Progenitor cell of endocrine pancreas (in vitro differentiated cells): ENCODE measurements at regions not wholly inside any gene's neighbourhood (a gene's known extent, or its start where the extent isn't known, plus 50 kb on each side); places are given as distances from the start of the nearest gene placed in this dataset.

ENCODE experiments used
- DNase-seq: peaks from one replicate; pipeline ENCODE4 v3.0.0; 2021; ENCODE audit warnings: low spot score; ENCODE audit not compliant: unreplicated experiment
- H3K27ac Mint-ChIP-seq: 2 replicates; pipeline ENCODE4 v1.8.0; 2021; ENCODE audit warnings: mild to moderate bottlenecking, moderate library complexity, mixed read lengths
- H3K27me3 Mint-ChIP-seq: 2 replicates; pipeline ENCODE4 v1.8.0; 2021; ENCODE audit warnings: mixed read lengths
- H3K36me3 Mint-ChIP-seq: 2 replicates; pipeline ENCODE4 v1.8.0; 2022; ENCODE audit warnings: mixed read lengths; ENCODE audit not compliant: insufficient read depth
- H3K4me1 Mint-ChIP-seq: 2 replicates; pipeline ENCODE4 v1.8.0; 2021; ENCODE audit warnings: low read depth, mixed read lengths
- H3K4me3 Mint-ChIP-seq: 2 replicates; pipeline ENCODE4 v1.8.0; 2021; ENCODE audit warnings: low read depth, mild to moderate bottlenecking, moderate library complexity, mixed read lengths
- H3K9me3 Mint-ChIP-seq: 2 replicates; pipeline ENCODE4 v1.8.0; 2021; ENCODE audit warnings: low read depth, mixed read lengths
- TF ChIP-seq, protein P1 (sequence below): fragments of 200-600 bp; sonication (generic); IDR thresholded peaks from one replicate; pipeline ENCODE4 v1.5.0; 2021; ENCODE audit warnings: antibody characterized with exemption, mild to moderate bottlenecking; ENCODE audit not compliant: unreplicated experiment

DNA sequence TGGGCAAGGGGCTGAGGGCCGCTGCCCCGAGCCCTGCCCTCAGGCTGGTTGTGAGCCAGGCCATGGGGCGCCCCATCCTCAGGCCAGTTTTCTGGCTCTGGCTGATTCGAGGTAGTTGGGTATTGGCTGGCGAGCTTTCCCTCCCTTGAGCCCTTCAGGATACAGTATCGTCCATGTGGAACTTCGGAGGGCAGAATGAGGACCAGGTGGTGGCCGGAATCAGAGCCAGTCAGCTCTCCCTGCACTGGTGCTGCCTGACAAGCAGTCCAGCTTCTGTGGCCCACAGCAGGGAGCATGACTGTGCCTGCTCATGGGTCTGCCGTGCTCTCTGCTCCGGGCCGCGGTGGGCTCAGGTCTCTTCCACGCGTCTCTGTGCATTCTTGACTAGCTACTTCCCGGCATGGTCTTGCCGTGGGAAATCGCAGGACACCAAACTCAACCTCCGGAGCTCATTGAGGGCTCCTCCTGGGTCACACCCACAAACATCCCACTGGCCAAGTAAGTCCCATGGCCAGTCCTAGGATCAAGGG lies 1289.3 kb downstream of the BRD1 start:
- peaks cover 2% of the 10 kb centered on the region for H3K4me1 Mint-ChIP-seq
- DNase-seq: no peak
- H3K27me3 Mint-ChIP-seq: peaks cover 23% of the 10 kb centered on the region
- TF ChIP-seq, protein P1, sequence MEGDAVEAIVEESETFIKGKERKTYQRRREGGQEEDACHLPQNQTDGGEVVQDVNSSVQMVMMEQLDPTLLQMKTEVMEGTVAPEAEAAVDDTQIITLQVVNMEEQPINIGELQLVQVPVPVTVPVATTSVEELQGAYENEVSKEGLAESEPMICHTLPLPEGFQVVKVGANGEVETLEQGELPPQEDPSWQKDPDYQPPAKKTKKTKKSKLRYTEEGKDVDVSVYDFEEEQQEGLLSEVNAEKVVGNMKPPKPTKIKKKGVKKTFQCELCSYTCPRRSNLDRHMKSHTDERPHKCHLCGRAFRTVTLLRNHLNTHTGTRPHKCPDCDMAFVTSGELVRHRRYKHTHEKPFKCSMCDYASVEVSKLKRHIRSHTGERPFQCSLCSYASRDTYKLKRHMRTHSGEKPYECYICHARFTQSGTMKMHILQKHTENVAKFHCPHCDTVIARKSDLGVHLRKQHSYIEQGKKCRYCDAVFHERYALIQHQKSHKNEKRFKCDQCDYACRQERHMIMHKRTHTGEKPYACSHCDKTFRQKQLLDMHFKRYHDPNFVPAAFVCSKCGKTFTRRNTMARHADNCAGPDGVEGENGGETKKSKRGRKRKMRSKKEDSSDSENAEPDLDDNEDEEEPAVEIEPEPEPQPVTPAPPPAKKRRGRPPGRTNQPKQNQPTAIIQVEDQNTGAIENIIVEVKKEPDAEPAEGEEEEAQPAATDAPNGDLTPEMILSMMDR: no peak
- no peak overlapping the region for H3K27ac Mint-ChIP-seq
- no peak overlapping the region for H3K4me3 Mint-ChIP-seq
- no peaks in the 10 kb centered on the region for H3K36me3 Mint-ChIP-seq
- no peaks in the 10 kb centered on the region for H3K9me3 Mint-ChIP-seq

DNA sequence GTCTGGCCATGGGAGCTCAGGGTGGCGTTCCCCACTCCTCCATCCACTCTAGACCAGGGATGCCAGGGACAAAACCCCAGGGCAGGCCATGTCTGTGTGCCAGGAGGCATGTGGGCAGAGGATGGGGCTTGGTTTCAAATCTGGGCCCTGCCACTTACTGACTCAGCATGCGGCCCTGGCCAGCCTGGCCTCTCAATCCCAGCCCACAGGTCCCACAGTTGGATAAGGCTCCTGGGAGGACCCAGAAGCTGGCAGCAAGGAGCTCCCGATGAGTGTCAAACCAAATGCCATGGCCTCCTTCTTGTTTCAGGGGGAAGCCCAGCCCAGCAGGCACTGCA lies 1290.4 kb downstream of the BRD1 start:
- no peak overlapping the region for H3K27ac Mint-ChIP-seq
- no peaks in the 10 kb centered on the region for H3K9me3 Mint-ChIP-seq
- no peak overlapping the region for H3K4me3 Mint-ChIP-seq
- DNase-seq: no peak
- no peaks in the 10 kb centered on the region for H3K36me3 Mint-ChIP-seq
- peaks cover 2% of the 10 kb centered on the region for H3K4me1 Mint-ChIP-seq
- H3K27me3 Mint-ChIP-seq: peaks cover 23% of the 10 kb centered on the region
- TF ChIP-seq, protein P1: no peak

DNA sequence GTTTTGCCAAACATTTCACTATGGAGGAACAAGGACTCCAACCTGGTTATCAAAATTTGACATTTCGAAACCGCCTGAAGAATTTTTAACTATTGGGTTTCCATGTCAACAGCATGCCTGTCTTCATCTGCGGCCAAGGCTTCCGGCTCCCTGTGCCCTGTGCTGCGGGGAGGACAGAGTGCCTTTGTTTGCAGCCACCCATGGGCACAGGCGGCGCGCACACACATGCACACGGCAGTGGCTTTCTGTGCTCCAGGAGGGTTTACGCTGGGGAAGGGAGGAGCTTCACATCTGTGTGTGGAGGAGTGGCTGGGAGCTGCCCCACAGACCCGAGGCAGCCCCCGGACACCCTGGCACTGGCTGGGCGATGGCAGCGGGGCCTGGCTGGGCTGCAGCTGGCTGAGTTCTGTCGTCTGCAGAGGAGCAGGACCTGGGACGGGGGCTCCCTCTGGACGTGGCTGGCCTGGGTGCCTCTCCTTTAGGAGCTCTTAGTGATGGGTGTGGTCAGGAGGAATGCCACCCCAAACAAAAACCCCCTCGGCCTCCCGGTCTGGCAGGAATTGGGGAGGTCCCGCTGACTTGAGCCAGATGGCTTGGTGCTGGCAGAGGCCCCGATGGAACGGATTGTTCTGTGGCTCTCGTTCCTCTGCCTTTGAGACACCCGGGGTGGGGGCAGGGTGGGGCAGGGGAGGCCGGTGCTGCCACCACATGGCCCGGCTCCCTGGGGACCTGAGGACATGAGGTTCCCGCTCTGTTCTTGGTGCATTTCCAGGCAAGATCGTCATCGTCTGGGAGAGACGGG lies 1290.9 kb downstream of the BRD1 start:
- no peak for DNase-seq
- Mint-ChIP-seq H3K27me3 (peaks cover 29% of the 10 kb centered on the region), H3K4me1 (peaks cover 2% of the 10 kb centered on the region), H3K36me3 (no peaks in the 10 kb centered on the region), H3K4me3 (no peak overlapping the region), H3K27ac (no peak overlapping the region), H3K9me3 (no peaks in the 10 kb centered on the region)
- TF ChIP-seq, protein P1: no peak

DNA sequence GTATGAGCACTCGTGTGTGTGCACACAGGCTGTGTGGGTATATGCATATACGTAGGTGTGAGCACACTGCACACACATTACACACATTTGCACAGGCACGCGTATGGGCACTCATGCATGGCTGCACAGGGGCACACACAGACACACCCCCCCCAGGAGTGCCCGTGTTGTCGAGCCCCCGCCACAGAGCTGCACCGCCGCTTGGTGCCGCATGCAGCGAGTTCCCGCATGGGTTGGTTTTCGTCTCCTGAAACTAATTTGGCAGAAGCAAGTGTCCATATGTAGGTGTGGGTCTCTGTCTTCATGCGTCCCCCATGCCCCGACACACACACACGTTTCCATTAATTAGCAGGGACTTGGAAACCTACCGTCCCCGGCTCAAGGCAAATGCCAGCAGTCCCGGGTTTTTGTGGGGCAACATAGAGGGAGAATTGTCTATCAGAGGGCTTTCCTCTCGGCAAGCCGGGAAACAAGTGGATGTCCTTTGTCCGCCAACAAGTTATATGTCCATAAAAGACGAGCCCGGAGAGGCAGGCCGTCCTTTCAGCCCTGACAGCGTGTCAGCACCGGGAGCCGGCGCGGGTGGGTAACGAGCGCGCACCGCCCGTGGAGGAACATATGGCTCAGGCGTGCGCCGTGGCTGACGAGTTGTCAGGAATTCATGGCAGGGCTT lies 1291.7 kb downstream of the BRD1 start:
- peaks cover 2% of the 10 kb centered on the region for H3K4me1 Mint-ChIP-seq

DNA sequence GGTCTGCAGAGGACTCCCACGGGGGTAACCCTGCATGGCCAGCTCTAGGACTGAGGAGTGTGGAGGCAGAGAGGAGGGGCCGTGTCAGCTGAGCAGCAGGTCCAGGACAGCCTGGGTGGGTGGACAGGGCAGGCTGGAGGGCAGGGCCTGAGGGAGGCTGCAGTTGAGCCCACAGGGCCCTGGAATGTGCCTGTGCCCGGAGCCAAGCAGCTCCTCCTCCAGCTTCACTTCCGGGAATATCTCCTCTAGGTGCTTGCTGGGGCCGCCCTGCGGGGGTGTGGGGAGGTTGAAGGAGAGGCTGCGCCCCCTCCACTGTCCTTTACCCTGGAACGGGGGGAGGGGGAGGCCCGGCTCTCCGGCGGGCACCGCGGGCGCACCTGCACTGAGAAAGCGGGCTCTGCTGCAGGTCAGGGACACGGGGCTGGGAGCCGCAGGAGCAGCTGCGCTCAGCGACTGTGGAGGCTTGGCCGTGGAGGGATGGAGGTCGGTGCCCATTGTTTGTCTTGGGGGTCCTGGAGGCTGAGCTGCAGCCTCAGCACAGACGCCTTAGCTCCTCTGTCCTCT lies 1293.2 kb downstream of the BRD1 start:
- DNase-seq: no peak
- H3K4me3 Mint-ChIP-seq: no peak overlapping the region
- H3K27ac Mint-ChIP-seq: no peak overlapping the region
- H3K27me3 Mint-ChIP-seq: peaks cover 30% of the 10 kb centered on the region
- no peaks in the 10 kb centered on the region for H3K36me3 Mint-ChIP-seq
- peaks cover 2% of the 10 kb centered on the region for H3K4me1 Mint-ChIP-seq
- H3K9me3 Mint-ChIP-seq: no peaks in the 10 kb centered on the region
- TF ChIP-seq, protein P1: no peak

More for the DNA sequence above, 1291.7 kb downstream of the BRD1 start:
- H3K27me3 Mint-ChIP-seq: peaks cover 29% of the 10 kb centered on the region
- H3K27ac Mint-ChIP-seq: no peak overlapping the region
- DNase-seq: no peak
- TF ChIP-seq, protein P1: no peak
- H3K4me3 Mint-ChIP-seq: no peak overlapping the region
- H3K9me3 Mint-ChIP-seq: no peaks in the 10 kb centered on the region
- H3K36me3 Mint-ChIP-seq: no peaks in the 10 kb centered on the region
